ENCODE measurements at regions not wholly inside any gene's neighbourhood (a gene's known extent, or its start where the extent isn't known, plus 50 kb on each side); places are given as distances from the start of the nearest gene placed in this dataset.

GRCh38 chr6:53424976-53425718 is 76.4 kb upstream of the ELOVL5 start:
- H3K18ac ChIP-seq (ENCODE audit: low read depth, low read length) = no peak overlapping the region
- no peak overlapping the region for H3K4me3 ChIP-seq (ENCODE audit: insufficient read depth, low read depth, low read length)
- in situ Hi-C loops (cut with MboI; ENCODE audit: low sequenced_read_pairs) = no loop called here
- no peak overlapping the region for H2AK9ac ChIP-seq (replicated peaks; ENCODE audit: low read depth, low read length, poor library complexity)
- TF ChIP-seq RAD21 (IDR thresholded peaks at IDR 0.05; ENCODE audit: low read length) (no peak), ELK1 (IDR thresholded peaks at IDR 0.05; ENCODE audit: borderline replicate concordance, low read depth, low read length) (no peak), CHD1 (IDR thresholded peaks at IDR 0.05; ENCODE audit: low read depth, low read length) (no peak), MAZ (IDR thresholded peaks at IDR 0.05; ENCODE audit: borderline replicate concordance, low read depth, low read length) (no peak), RCOR1 (IDR thresholded peaks at IDR 0.05; ENCODE audit: insufficient replicate concordance, low read length) (no peak), NFE2L2 (IDR thresholded peaks at IDR 0.05; ENCODE audit: low read depth, low read length) (no peak), RFX5 (IDR thresholded peaks at IDR 0.05; ENCODE audit: low read depth, low read length) (no peak), MAFK (IDR thresholded peaks at IDR 0.05; ENCODE audit: low read depth, low read length) (no peak), BHLHE40 (IDR thresholded peaks at IDR 0.05; ENCODE audit: low read depth, low read length) (no peak), CTCF (conservative IDR thresholded peaks at IDR 0.05; ENCODE audit: low read depth, low read length) (no peak), MXI1 (IDR thresholded peaks at IDR 0.05; ENCODE audit: borderline replicate concordance, low read depth, low read length) (no peak), FOS (IDR thresholded peaks at IDR 0.05; ENCODE audit: low read depth, low read length) (no peak), POLR2A (IDR thresholded peaks at IDR 0.05; ENCODE audit: low read depth, low read length) (no peak)
- H4K8ac ChIP-seq (ENCODE audit: low read depth in 2 of 2, low read length in 2 of 2) = no peak overlapping the region
- H4K20me1 ChIP-seq (ENCODE audit: insufficient read depth, low read length) = no peaks in the 10 kb centered on the region
- no TSS peak for BruUV-seq (replicated peaks)
- H3K27me3 ChIP-seq (ENCODE audit: control insufficient read depth, insufficient read depth, low read length) = peaks cover 9% of the 10 kb centered on the region
- dilution Hi-C loops (cut with HindIII; ENCODE audit: low sequenced_read_pairs, unreplicated experiment) = no loop called here
- H2BK5ac ChIP-seq (ENCODE audit: low read depth, low read length, poor library complexity, severe bottlenecking) = no peak overlapping the region
- no peak overlapping the region for H2BK120ac ChIP-seq (ENCODE audit: low read depth, low read length)
- no peak overlapping the region for H3K23ac ChIP-seq (ENCODE audit: low read depth, low read length)
- no peak overlapping the region for H3K4ac ChIP-seq (ENCODE audit: low read depth, low read length)
- ChIA-PET CTCF (no interaction called here), POLR2A (ENCODE audit: unreplicated experiment) (no interaction called here)
- no peaks in the 10 kb centered on the region for H3K36me3 ChIP-seq (ENCODE audit: control insufficient read depth, insufficient read depth, low read length)
- no peak overlapping the region for H2BK15ac ChIP-seq (ENCODE audit: low read depth, low read length)
- no peak overlapping the region for H2AFZ ChIP-seq (replicated peaks; ENCODE audit: low read length, poor library complexity)
- no peak overlapping the region for H3K56ac ChIP-seq (ENCODE audit: extremely low read depth, insufficient read depth, low read length)
- no peak overlapping the region for H2BK20ac ChIP-seq (ENCODE audit: low read depth, low read length)
- H3K27ac ChIP-seq (ENCODE audit: insufficient read depth, low read length) = no peak overlapping the region
- H3K9ac ChIP-seq (ENCODE audit: low read depth, low read length) = no peak overlapping the region
- H3K9me1 ChIP-seq (ENCODE audit: insufficient read depth, low read length) = no peaks in the 10 kb centered on the region
- no peak overlapping the region for H4K5ac ChIP-seq (ENCODE audit: low read depth, low read length)
- ATAC-seq (ENCODE audit: low read depth) = no peak
- DNase-seq = no peak
- intact Hi-C loops (cut with micrococcal nuclease) = no loop called here
- no peaks in the 10 kb centered on the region for H3K9me3 ChIP-seq (ENCODE audit: control insufficient read depth, insufficient read depth, low read length)
- WGBS, 2 experiments (ENCODE audit: extremely low coverage in 2 of 2, insufficient read length in 1 of 2) = 80% methylated on average over 1 of the region's 9 CpGs; no CpG with 5 or more reads in 1 of the 2 experiments
- H3K79me1 ChIP-seq (ENCODE audit: low read depth in 1 of 2, low read length in 2 of 2) = no peaks in the 10 kb centered on the region
- no peak overlapping the region for H3K4me2 ChIP-seq (ENCODE audit: low read depth, low read length)
- no peaks in the 10 kb centered on the region for H3K4me1 ChIP-seq (ENCODE audit: control insufficient read depth, insufficient read depth, low read length)
- no peak overlapping the region for H4K91ac ChIP-seq (ENCODE audit: insufficient read depth, low read depth, low read length)
- no peak overlapping the region for H3K14ac ChIP-seq (replicated peaks; ENCODE audit: low read depth, low read length)
- no peak overlapping the region for H2AK5ac ChIP-seq (ENCODE audit: low read depth, low read length)
